HepG2 (cell line): ENCODE measurements at regions not wholly inside any gene's neighbourhood (a gene's known extent, or its start where the extent isn't known, plus 50 kb on each side); places are given as distances from the start of the nearest gene placed in this dataset.
A peak's percentile ranks its signal among the peaks of the same experiment; 100 is the strongest.

Source experiments
- AGO2 ChIP-seq: fragments of 200-400 bp; formaldehyde crosslinking; optimal IDR thresholded peaks from 2 replicates; pipeline ENCODE3; 2017; ENCODE audit warnings: mild to moderate bottlenecking, low read depth, low read length, moderate library complexity
- ELF3 ChIP-seq: IDR thresholded peaks from 2 replicates; pipeline ENCODE4 v1.6.1; 2016; ENCODE audit warnings: missing genetic modification reagents, missing compliant biosample characterization
- FOXA3 ChIP-seq: IDR thresholded peaks from 2 replicates; pipeline ENCODE4 v1.6.1; 2016; ENCODE audit warnings: missing genetic modification reagents, missing compliant biosample characterization
- FOXK1 ChIP-seq: sonication (generic); formaldehyde crosslinking; IDR thresholded peaks from 2 replicates; pipeline ENCODE4 v1.4.0; 2020; ENCODE audit warnings: low read depth, missing genetic modification reagents, borderline replicate concordance
- FOXK2 ChIP-seq: fragments of 450-650 bp; IDR thresholded peaks from 2 replicates; pipeline ENCODE4 v1.6.1; 2016
- FOXP4 ChIP-seq: sonication (generic); formaldehyde crosslinking; IDR thresholded peaks from 2 replicates; pipeline ENCODE4 v1.4.0; 2020; ENCODE audit warnings: missing genetic modification reagents
- MTA1 ChIP-seq: sonication (generic); formaldehyde crosslinking; IDR thresholded peaks from 2 replicates; pipeline ENCODE4 v1.4.0; 2020; ENCODE audit warnings: missing genetic modification reagents, mild to moderate bottlenecking, borderline replicate concordance
- MYNN ChIP-seq: sonication (generic); formaldehyde crosslinking; IDR thresholded peaks from 2 replicates; pipeline ENCODE4 v1.4.0; 2020; ENCODE audit warnings: mild to moderate bottlenecking, low read depth, missing genetic modification reagents
- NFIC ChIP-seq: IDR thresholded peaks from 2 replicates; pipeline ENCODE4 v1.6.1; 2012; ENCODE audit warnings: mild to moderate bottlenecking, low read length, inconsistent platforms
- POLR2AphosphoS2 ChIP-seq: IDR thresholded peaks from 2 replicates; pipeline ENCODE4 v1.6.1; 2011; ENCODE audit warnings: low read depth, low read length, improper control_type of control experiment
- POLR2G ChIP-seq: fragments of 200-400 bp; formaldehyde crosslinking; IDR thresholded peaks from 2 replicates; pipeline ENCODE4 v1.6.1; 2018; ENCODE audit warnings: mild to moderate bottlenecking, low read depth, low read length, moderate library complexity
- RARG ChIP-seq: sonication (generic); formaldehyde crosslinking; IDR thresholded peaks from 2 replicates; pipeline ENCODE4 v1.4.0; 2020; ENCODE audit warnings: low read depth, mild to moderate bottlenecking, missing genetic modification reagents
- U2AF2 ChIP-seq: fragments of 200-400 bp; formaldehyde crosslinking; IDR thresholded peaks from 2 replicates; pipeline ENCODE4 v1.6.1; 2017; ENCODE audit warnings: low read depth, mild to moderate bottlenecking, low read length
- ZBTB3 ChIP-seq: sonication (generic); formaldehyde crosslinking; IDR thresholded peaks from 2 replicates; pipeline ENCODE4 v1.4.0; 2020; ENCODE audit warnings: low read depth, mild to moderate bottlenecking, moderate library complexity, missing genetic modification reagents, borderline replicate concordance
- ZFAT ChIP-seq: sonication (generic); formaldehyde crosslinking; conservative IDR thresholded peaks from 2 replicates; pipeline ENCODE4 v1.8.1; 2023; ENCODE audit warnings: missing genetic modification reagents, inconsistent platforms
- ZFX ChIP-seq: sonication (generic); formaldehyde crosslinking; IDR thresholded peaks from 2 replicates; pipeline ENCODE4 v1.4.0; 2020; ENCODE audit warnings: mild to moderate bottlenecking, low read depth, missing genetic modification reagents, moderate library complexity
- ZNF280B ChIP-seq: sonication (generic); formaldehyde crosslinking; IDR thresholded peaks from 2 replicates; pipeline ENCODE4 v1.5.0; 2020; ENCODE audit warnings: missing genetic modification reagents, mild to moderate bottlenecking, borderline replicate concordance
- ZNF567 ChIP-seq: sonication (generic); formaldehyde crosslinking; IDR thresholded peaks from 2 replicates; pipeline ENCODE4 v1.8.1; 2023; ENCODE audit warnings: mild to moderate bottlenecking, missing genetic modification reagents, borderline replicate concordance

- TF ChIP-seq FOXP4 (no peak), U2AF2 (no peak), RARG (CRISPR knock-in tag) (no peak), MYNN (CRISPR knock-in tag) (no peak), FOXK1 (CRISPR knock-in tag) (0 out of 2 replicates have a peak, but pooled peaks have one; percentile 31), NFIC (no peak), ZBTB3 (no peak), MTA1 (no peak), ZNF567 (CRISPR knock-in tag) (no peak), POLR2G (no peak), ZFAT (CRISPR knock-in tag) (no peak), ZNF280B (CRISPR knock-in tag) (no peak), ELF3 (0 out of 2 replicates have a peak, but pooled peaks have one; percentile 31), AGO2 (no peak), FOXK2 (0 out of 2 replicates have a peak, but pooled peaks have one; percentile 14), POLR2AphosphoS2 (no peak), ZFX (CRISPR knock-in tag) (0 out of 2 replicates have a peak, but pooled peaks have one; percentile 26), FOXA3 (CRISPR knock-in tag) (peak; percentile 77)
Observed at GRCh38 chr9:94159069-94159939, 75.0 kb downstream of the PTPDC1 start (continued).
